H9 (cell line): ENCODE measurements at regions not wholly inside any gene's neighbourhood (a gene's known extent, or its start where the extent isn't known, plus 50 kb on each side); places are given as distances from the start of the nearest gene placed in this dataset.

Source experiments
- DNase-seq: peaks from one replicate; pipeline ENCODE4 v3.0.0-alpha.2; 2017
- H2AFZ ChIP-seq: one replicate; pipeline ENCODE4 v1.6.1; 2013; ENCODE audit warnings: mild to moderate bottlenecking, low read length, control low read depth, moderate library complexity
- H2AK5ac ChIP-seq: 2 replicates; pipeline ENCODE4 v1.6.1; 2013; ENCODE audit warnings: low read length, control low read depth, mixed read lengths; ENCODE audit not compliant: insufficient read length
- H2BK120ac ChIP-seq: one replicate; pipeline ENCODE4 v1.6.1; 2013; ENCODE audit warnings: low read depth, mild to moderate bottlenecking, low read length, control low read depth, inconsistent platforms; ENCODE audit not compliant: poor library complexity, severe bottlenecking
- H2BK12ac ChIP-seq: 2 replicates; pipeline ENCODE4 v1.6.1; 2013; ENCODE audit warnings: low read length, control low read depth, mixed read lengths, low read depth; ENCODE audit not compliant: insufficient read length
- H2BK15ac ChIP-seq: 2 replicates; pipeline ENCODE4 v1.6.1; 2013; ENCODE audit warnings: low read depth, low read length, control low read depth
- H2BK20ac ChIP-seq: one replicate; pipeline ENCODE4 v1.6.1; 2013; ENCODE audit warnings: low read depth, mild to moderate bottlenecking, low read length, control low read depth, inconsistent platforms; ENCODE audit not compliant: poor library complexity, severe bottlenecking
- H2BK5ac ChIP-seq: 2 replicates; pipeline ENCODE4 v1.6.1; 2013; ENCODE audit warnings: low read length, control low read depth, mixed read lengths; ENCODE audit not compliant: insufficient read length
- H3K14ac ChIP-seq: 2 replicates; pipeline ENCODE4 v1.6.1; 2013; ENCODE audit warnings: low read length, control low read depth; ENCODE audit not compliant: insufficient read depth
- H3K18ac ChIP-seq: 2 replicates; pipeline ENCODE4 v1.6.1; 2013; ENCODE audit warnings: low read depth, mild to moderate bottlenecking, mixed read lengths, low read length, control low read depth; ENCODE audit not compliant: insufficient read length
- H3K23ac ChIP-seq: 2 replicates; pipeline ENCODE4 v1.6.1; 2013; ENCODE audit warnings: low read length, control low read depth, mixed read lengths, low read depth; ENCODE audit not compliant: insufficient read length
- H3K23me2 ChIP-seq: 2 replicates; pipeline ENCODE4 v1.6.1; 2013; ENCODE audit warnings: low read depth, mild to moderate bottlenecking, mixed read lengths, low read length, control low read depth; ENCODE audit not compliant: insufficient read length, poor library complexity, severe bottlenecking
- H3K27ac ChIP-seq: 2 replicates; pipeline ENCODE4 v1.5.1; 2013; ENCODE audit warnings: low read length, control low read depth, mixed read lengths, low read depth; ENCODE audit not compliant: insufficient read length
- H3K27me3 ChIP-seq: 2 replicates; pipeline ENCODE4 v1.6.1; 2013; ENCODE audit warnings: low read length, control low read depth, inconsistent platforms; ENCODE audit not compliant: insufficient read depth
- H3K4ac ChIP-seq: 2 replicates; pipeline ENCODE4 v1.6.1; 2013; ENCODE audit warnings: low read depth, mild to moderate bottlenecking, control low read depth, inconsistent platforms, low read length, moderate library complexity
- H3K4me1 ChIP-seq: 2 replicates; pipeline ENCODE4 v1.6.1; 2013; ENCODE audit warnings: low read length, control low read depth, inconsistent platforms; ENCODE audit not compliant: insufficient read depth
- H3K4me2 ChIP-seq: 2 replicates; pipeline ENCODE4 v1.6.1; 2013; ENCODE audit warnings: low read length, control low read depth, mixed read lengths; ENCODE audit not compliant: insufficient read length, insufficient read depth
- H3K56ac ChIP-seq: 2 replicates; pipeline ENCODE4 v1.6.1; 2013; ENCODE audit warnings: low read depth, mild to moderate bottlenecking, mixed read lengths, low read length, control low read depth; ENCODE audit not compliant: insufficient read length
- H3K79me1 ChIP-seq: 2 replicates; pipeline ENCODE4 v1.6.1; 2013; ENCODE audit warnings: low read depth, mild to moderate bottlenecking, moderate library complexity, low read length, control low read depth, inconsistent platforms; ENCODE audit not compliant: insufficient read depth, poor library complexity, severe bottlenecking
- H3K79me2 ChIP-seq: 2 replicates; pipeline ENCODE4 v1.6.1; 2013; ENCODE audit warnings: low read length, control low read depth, inconsistent platforms; ENCODE audit not compliant: insufficient read depth
- H3K9ac ChIP-seq: 2 replicates; pipeline ENCODE4 v1.6.1; 2013; ENCODE audit warnings: low read length, control low read depth, mixed read lengths; ENCODE audit not compliant: insufficient read length; ENCODE audit errors: extremely low read depth
- H3K9me3 ChIP-seq: one replicate; pipeline ENCODE4 v1.6.1; 2013; ENCODE audit warnings: low read depth, low read length, inconsistent platforms; ENCODE audit not compliant: control insufficient read depth
- H3T11ph ChIP-seq: one replicate; pipeline ENCODE4 v1.6.1; 2013; ENCODE audit warnings: mild to moderate bottlenecking, low read length, control low read depth, inconsistent platforms
- H4K20me1 ChIP-seq: one replicate; pipeline ENCODE4 v1.6.1; 2013; ENCODE audit not compliant: control insufficient read depth, insufficient read length, insufficient read depth
- H4K5ac ChIP-seq: 2 replicates; pipeline ENCODE4 v1.6.1; 2013; ENCODE audit warnings: low read depth, mild to moderate bottlenecking, mixed read lengths, low read length, control low read depth; ENCODE audit not compliant: insufficient read length
- H4K8ac ChIP-seq: replicated peaks from 2 replicates; pipeline ENCODE4 v1.6.1; 2013; ENCODE audit warnings: low read length, control low read depth, mixed read lengths, low read depth; ENCODE audit not compliant: insufficient read length
- H4K91ac ChIP-seq: 2 replicates; pipeline ENCODE4 v1.6.1; 2013; ENCODE audit warnings: low read depth, mild to moderate bottlenecking, moderate library complexity, mixed read lengths, low read length, control low read depth; ENCODE audit not compliant: insufficient read length
- H3K27ac Mint-ChIP-seq, 3 experiments: 2 replicates in 2 of 3; 3 replicates in 1 of 3; pipeline ENCODE4 v1.8.0; 2020 to 2021; ENCODE audit warnings: mixed read lengths in 3 of 3, mild to moderate bottlenecking in 1 of 3, moderate library complexity in 1 of 3
- H3K27me3 Mint-ChIP-seq: 2 replicates; pipeline ENCODE4 v1.8.0; 2021; ENCODE audit warnings: low read depth, mild to moderate bottlenecking, moderate library complexity, mixed read lengths
- H3K36me3 Mint-ChIP-seq, 3 experiments: 2 replicates in 2 of 3; 3 replicates in 1 of 3; pipeline ENCODE4 v1.8.0; 2020 to 2021; ENCODE audit warnings: low read depth in 3 of 3, mixed read lengths in 3 of 3; ENCODE audit not compliant: insufficient read depth in 1 of 3
- H3K4me1 Mint-ChIP-seq, 2 experiments: 2 replicates each; pipeline ENCODE4 v1.8.0; 2020; ENCODE audit warnings: mixed read lengths in 2 of 2
- H3K4me3 Mint-ChIP-seq, 2 experiments: 2 replicates in 1 of 2; 3 replicates in 1 of 2; pipeline ENCODE4 v1.8.0; 2020 to 2021; ENCODE audit warnings: mild to moderate bottlenecking in 2 of 2, mixed read lengths in 2 of 2, moderate library complexity in 1 of 2
- H3K9me3 Mint-ChIP-seq, 2 experiments: 2 replicates in 1 of 2; 3 replicates in 1 of 2; pipeline ENCODE4 v1.8.0; 2020; ENCODE audit warnings: mild to moderate bottlenecking in 2 of 2, mixed read lengths in 2 of 2, moderate library complexity in 1 of 2
- CTCF ChIP-seq: fragments of 200-600 bp; sonication (generic); conservative IDR thresholded peaks from 3 replicates; pipeline ENCODE4 v1.8.0; 2021; ENCODE audit warnings: antibody characterized with exemption, mild to moderate bottlenecking
- WGBS: extraction: QIAGEN DNeasy Blood & Tissue Kit; methylation state at CpG from one replicate; pipeline ENCODE4 v1.1.7; 2013; ENCODE audit warnings: missing lambda C conversion rate, low lambda C conversion rate, mixed read lengths; ENCODE audit not compliant: insufficient read length; ENCODE audit errors: extremely low coverage; 5-methylcytosine and 5-hydroxymethylcytosine counted together

- Histone ChIP-seq H3K18ac (no peak overlapping the region), H4K20me1 (no peaks in the 10 kb centered on the region), H3K23ac (no peak overlapping the region), H3K27ac (no peak overlapping the region), H3K9ac (no peak overlapping the region), H4K8ac (no peak overlapping the region), H4K91ac (no peak overlapping the region), H2AK5ac (no peak overlapping the region), H3K79me2 (no peaks in the 10 kb centered on the region), H4K5ac (no peak overlapping the region), H2BK20ac (no peak overlapping the region), H3K56ac (no peak overlapping the region), H3K79me1 (no peaks in the 10 kb centered on the region), H3K14ac (no peak overlapping the region), H3K9me3 (no peaks in the 10 kb centered on the region), H2BK12ac (no peak overlapping the region), H2BK120ac (no peak overlapping the region), H3K4me2 (no peak overlapping the region), H3K27me3 (no peaks in the 10 kb centered on the region), H3K23me2 (no peaks in the 10 kb centered on the region), H3T11ph (no peak overlapping the region), H3K4me1 (peaks cover 4% of the 10 kb centered on the region; the same call in 1 of the 2 replicates), H2BK15ac (no peak overlapping the region), H3K4ac (no peak overlapping the region), H2BK5ac (no peak overlapping the region), H2AFZ (no peak overlapping the region)
- H3K27ac Mint-ChIP-seq = no peak overlapping the region
- peaks cover 8 to 18% of the 10 kb centered on the region in 2 experiments; a peak in 3 of 4 replicates for H3K4me1 Mint-ChIP-seq
- H3K4me3 Mint-ChIP-seq = no peak overlapping the region
- DNase-seq = no peak
- no CpG with 5 or more reads among the region's 2 CpGs for WGBS
- no peaks in the 10 kb centered on the region for H3K27me3 Mint-ChIP-seq
- H3K36me3 Mint-ChIP-seq = peaks cover 0 to 8% (median 0%) of the 10 kb centered on the region in 3 experiments; a peak in 4 of 7 replicates
- no peak for TF ChIP-seq CTCF
- peaks cover 0 to 6% of the 10 kb centered on the region in 2 experiments; a peak in 2 of 5 replicates for H3K9me3 Mint-ChIP-seq
These were observed 64.7 kb upstream of the CTTNBP2 start for GRCh38 chr7:117937753-117938483.
